SK-N-MC (cell line): ENCODE measurements at regions not wholly inside any gene's neighbourhood (a gene's known extent, or its start where the extent isn't known, plus 50 kb on each side); places are given as distances from the start of the nearest gene placed in this dataset.

ENCODE experiments used
- EZH2 ChIP-seq: fragments of 200-600 bp; sonication (generic); IDR thresholded peaks from one replicate; pipeline ENCODE4 v1.6.1; 2017; ENCODE audit warnings: antibody characterized with exemption
- POLR2AphosphoS5 ChIP-seq: IDR thresholded peaks from 2 replicates; pipeline ENCODE4 v1.6.1; 2012; ENCODE audit warnings: mild to moderate bottlenecking, low read depth, low read length, borderline replicate concordance

- no peak for TF ChIP-seq EZH2
- no peak for TF ChIP-seq POLR2AphosphoS5
Observed at GRCh38 chrX:138031715-138032114, 465.8 kb downstream of the ZIC3 start.
